ENCODE measurements at regions not wholly inside any gene's neighbourhood (a gene's known extent, or its start where the extent isn't known, plus 50 kb on each side); places are given as distances from the start of the nearest gene placed in this dataset.
A peak's percentile ranks its signal among the peaks of the same experiment; 100 is the strongest.

DNA sequence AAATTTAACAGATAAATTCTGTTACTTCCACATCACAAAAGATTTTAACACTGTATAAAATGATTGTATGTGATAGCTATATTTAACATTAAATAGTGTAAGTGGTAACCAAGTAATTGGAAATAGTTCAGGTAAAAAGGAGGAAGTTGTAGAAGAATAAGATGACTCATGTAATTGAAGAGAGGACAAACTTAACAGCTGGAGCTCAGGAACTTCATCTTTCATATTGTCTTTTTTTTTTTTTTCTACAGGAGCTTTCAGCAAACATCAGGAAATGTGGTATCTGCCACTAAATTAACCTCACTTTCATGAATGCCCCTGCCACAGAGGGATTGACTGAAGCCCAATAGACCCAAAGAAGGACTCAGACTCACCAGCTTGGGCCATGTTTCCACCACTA, 188.4 kb upstream of the VEGFC start:
- no peak overlapping the region for H3K4me3 ChIP-seq (ENCODE audit: low read depth, low read length)
- TF ChIP-seq, protein P1, sequence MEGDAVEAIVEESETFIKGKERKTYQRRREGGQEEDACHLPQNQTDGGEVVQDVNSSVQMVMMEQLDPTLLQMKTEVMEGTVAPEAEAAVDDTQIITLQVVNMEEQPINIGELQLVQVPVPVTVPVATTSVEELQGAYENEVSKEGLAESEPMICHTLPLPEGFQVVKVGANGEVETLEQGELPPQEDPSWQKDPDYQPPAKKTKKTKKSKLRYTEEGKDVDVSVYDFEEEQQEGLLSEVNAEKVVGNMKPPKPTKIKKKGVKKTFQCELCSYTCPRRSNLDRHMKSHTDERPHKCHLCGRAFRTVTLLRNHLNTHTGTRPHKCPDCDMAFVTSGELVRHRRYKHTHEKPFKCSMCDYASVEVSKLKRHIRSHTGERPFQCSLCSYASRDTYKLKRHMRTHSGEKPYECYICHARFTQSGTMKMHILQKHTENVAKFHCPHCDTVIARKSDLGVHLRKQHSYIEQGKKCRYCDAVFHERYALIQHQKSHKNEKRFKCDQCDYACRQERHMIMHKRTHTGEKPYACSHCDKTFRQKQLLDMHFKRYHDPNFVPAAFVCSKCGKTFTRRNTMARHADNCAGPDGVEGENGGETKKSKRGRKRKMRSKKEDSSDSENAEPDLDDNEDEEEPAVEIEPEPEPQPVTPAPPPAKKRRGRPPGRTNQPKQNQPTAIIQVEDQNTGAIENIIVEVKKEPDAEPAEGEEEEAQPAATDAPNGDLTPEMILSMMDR (IDR thresholded peaks at IDR 0.05; ENCODE audit: insufficient read depth, low read length): no peak
- no peak for DNase-seq (ENCODE audit: low read depth)

DNA sequence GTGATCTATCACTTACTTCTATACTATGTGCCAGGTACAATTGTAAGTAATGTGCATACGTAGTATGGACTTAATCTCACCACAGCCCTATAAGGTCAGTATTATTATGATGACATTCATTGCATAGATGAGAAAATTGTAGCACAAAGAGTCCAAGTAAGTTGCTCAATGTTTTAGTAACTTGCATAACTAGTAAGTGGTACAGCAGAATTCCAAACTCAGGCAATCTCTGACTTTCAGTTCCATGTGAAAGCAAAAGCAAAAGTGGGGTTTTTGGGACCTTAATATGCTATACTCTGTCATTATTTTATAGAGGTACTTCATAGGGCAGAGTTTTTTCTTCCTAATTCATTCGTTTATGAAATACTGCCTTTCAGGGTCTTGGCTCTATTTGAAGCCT, 188.8 kb upstream of the VEGFC start:
- TF ChIP-seq, protein P1 (IDR thresholded peaks at IDR 0.05; ENCODE audit: insufficient read depth, low read length): no peak
- DNase-seq (ENCODE audit: low read depth): peak; percentile 85
- H3K4me3 ChIP-seq (ENCODE audit: low read depth, low read length): no peak overlapping the region

DNA sequence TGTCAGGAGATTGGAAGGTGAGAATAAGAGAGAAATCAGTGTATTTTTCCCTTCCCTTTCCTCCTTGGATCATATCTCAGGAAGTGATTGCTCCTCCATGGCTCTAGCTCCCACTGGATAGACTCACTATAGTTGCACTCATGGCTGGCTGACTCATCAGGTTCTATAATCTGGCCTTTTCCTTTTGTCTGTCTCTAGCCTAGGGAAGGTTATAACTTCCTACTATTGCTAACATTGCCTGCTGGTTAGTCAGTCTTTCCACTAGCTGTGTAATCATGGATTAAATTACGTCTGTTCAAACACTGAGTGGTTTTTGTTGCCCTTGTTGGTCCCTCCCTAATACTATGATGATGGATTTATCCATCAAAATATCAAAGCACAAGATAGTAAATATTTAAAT, 195.5 kb upstream of the VEGFC start:
- DNase-seq (ENCODE audit: low read depth): peak; percentile 95
- TF ChIP-seq, protein P1 (IDR thresholded peaks at IDR 0.05; ENCODE audit: insufficient read depth, low read length): no peak
- H3K4me3 ChIP-seq (ENCODE audit: low read depth, low read length): no peak overlapping the region

DNA sequence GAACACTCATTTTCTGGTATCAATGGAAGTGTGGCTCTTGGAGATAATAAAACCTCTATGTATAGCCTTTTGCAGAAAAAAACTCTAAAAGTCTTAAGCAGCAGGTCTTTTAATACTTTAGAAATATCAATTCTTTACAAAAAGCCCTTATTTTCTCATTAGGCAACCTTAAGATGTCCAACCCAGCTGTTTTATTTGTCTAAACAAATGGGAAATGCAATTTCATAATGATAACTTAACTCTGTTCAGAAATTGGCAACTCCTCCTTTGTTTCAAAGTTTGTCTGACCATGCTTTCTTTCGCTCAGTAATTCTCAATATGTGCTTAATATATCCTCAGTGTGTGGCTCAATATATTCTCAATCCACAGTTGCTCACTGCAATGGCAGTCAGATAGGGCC, 196.5 kb upstream of the VEGFC start:
- TF ChIP-seq, protein P1 (IDR thresholded peaks at IDR 0.05; ENCODE audit: insufficient read depth, low read length): no peak
- H3K4me3 ChIP-seq (ENCODE audit: low read depth, low read length): no peak overlapping the region
- DNase-seq (ENCODE audit: low read depth): no peak

DNA sequence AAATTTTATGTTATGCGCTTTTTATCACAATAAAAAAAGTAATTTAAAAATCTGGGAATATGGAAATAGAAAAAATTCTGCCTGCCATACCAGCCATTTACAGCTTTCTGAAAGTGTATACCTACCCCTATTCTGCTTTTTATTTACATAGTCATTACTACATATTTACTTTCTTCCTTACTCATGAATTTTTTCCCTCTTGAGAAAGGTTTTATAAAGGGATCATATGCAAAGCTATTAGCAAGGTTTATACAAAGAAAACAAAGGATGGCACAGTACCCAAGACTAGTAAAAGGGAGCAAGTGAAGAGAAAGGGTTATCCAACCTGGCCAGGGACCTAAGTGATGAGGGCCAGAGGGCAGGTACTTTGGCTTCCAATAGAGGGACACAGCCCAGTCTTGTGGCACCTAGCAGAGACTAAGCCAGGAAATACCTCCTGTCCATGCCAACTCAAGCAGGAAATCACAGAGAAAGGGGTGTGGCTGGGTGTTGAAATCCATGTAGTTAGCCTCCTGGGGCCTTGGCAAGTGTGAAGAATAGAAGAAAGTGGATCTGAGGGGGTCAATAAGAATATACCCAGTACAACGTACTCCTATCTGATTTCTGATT, 207.3 kb upstream of the VEGFC start:
- TF ChIP-seq, protein P1 (IDR thresholded peaks at IDR 0.05; ENCODE audit: insufficient read depth, low read length): no peak
- H3K4me3 ChIP-seq (ENCODE audit: low read depth, low read length): no peak overlapping the region
- DNase-seq (ENCODE audit: low read depth): no peak

DNA sequence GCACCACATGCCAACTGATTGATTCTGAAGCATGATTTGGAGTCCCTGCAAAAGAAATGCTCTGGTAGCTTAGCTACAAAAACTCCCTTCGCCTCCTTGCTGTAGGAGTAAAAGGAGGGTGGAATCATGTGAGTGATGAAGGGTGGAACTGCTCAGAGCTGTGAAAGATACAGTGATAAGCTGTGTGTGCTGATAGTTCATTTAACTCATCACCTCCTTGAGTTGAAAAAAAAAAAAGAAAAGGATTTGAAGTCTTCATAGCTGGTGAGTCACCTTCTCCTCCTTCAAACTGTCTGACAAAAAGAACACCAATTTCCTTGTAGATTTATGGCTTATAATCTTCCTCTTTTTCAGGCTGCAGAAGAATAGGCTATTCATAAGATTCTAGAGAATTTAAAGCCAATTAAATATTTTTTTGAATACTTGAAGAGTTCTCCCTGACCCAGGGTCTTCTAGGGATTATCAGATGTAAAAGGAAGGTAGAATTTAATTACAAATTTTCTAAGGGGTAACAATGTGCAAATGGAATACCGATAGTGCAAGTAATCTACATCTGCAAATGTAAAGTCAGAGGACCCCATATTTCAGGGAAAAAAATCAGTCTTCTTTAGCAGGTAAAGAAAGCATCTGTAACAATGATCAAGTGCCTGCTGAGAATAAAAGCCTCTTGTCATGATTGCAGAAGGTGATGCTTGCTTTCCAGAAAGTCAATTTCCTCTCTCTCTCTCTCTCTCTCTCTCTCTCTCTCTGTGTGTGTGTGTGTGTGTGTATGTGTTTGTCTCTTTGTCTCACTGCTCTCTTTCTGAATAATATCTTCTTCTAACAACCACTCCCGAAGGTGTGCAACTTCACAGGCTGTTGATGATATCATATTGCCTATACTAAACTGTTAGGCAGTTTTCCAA, 208.8 kb upstream of the VEGFC start:
- TF ChIP-seq, protein P1 (IDR thresholded peaks at IDR 0.05; ENCODE audit: insufficient read depth, low read length): no peak
- DNase-seq (ENCODE audit: low read depth): peak; percentile 47
- no peak overlapping the region for H3K4me3 ChIP-seq (ENCODE audit: low read depth, low read length)
